Body of pancreas (tissue), 4 donors: ENCODE measurements at regions not wholly inside any gene's neighbourhood (a gene's known extent, or its start where the extent isn't known, plus 50 kb on each side); places are given as distances from the start of the nearest gene placed in this dataset.
A peak's percentile ranks its signal among the peaks of the same experiment; 100 is the strongest.

Source experiments
- ATAC-seq: fragments of 150-250 bp; one replicate; pipeline ENCODE4 v1.9.1; 2016
- DNase-seq, 4 donors: peaks; one replicate each; pipeline ENCODE4 v3.0.0-alpha.2; 2019
- H3K27ac ChIP-seq, 4 donors: fragments of 200-600 bp; sonication (generic); 1 replicate in 3 of 4; 2 replicates in 1 of 4; pipeline versions ENCODE4 v1.5.1 to v1.6.1; 2016 to 2019; ENCODE audit warnings: mild to moderate bottlenecking in 1 of 4, mixed read lengths in 1 of 4, moderate library complexity in 1 of 4
- H3K27me3 ChIP-seq, 2 donors: fragments of 200-600 bp; sonication (generic); one replicate each; pipeline ENCODE4 v1.6.0; 2016; ENCODE audit warnings: mild to moderate bottlenecking in 1 of 2
- H3K36me3 ChIP-seq, 2 donors: fragments of 200-600 bp; sonication (generic); replicated peaks in 1 of 2; 2 replicates each; pipeline ENCODE4 v1.5.1; 2016; ENCODE audit warnings: low read depth in 2 of 2; ENCODE audit not compliant: insufficient read depth in 1 of 2
- H3K4me1 ChIP-seq: fragments of 200-600 bp; sonication (generic); one replicate; pipeline ENCODE4 v1.6.0; 2016
- H3K4me3 ChIP-seq, 2 donors: fragments of 200-600 bp; sonication (generic); 1 replicate in 1 of 2; 2 replicates in 1 of 2; pipeline ENCODE4 v1.5.1; 2016 to 2019
- H3K9me3 ChIP-seq, 3 donors: fragments of 200-600 bp; sonication (generic); 1 replicate in 2 of 3; 2 replicates in 1 of 3; pipeline ENCODE4 v1.5.1; 2016
- CTCF ChIP-seq, 7 experiments: fragments of 450-650 bp in 4 of 7; fragments of 200-600 bp in 3 of 7; sonication (generic) in 3 of 7; IDR thresholded peaks; one replicate each; pipeline ENCODE4 v1.5.1; 2016 to 2019; ENCODE audit warnings: antibody characterized with exemption in 7 of 7
- POLR2A ChIP-seq, 3 donors: fragments of 450-650 bp; IDR thresholded peaks; one replicate each; pipeline ENCODE4 v1.6.1; 2016; ENCODE audit warnings: antibody characterized with exemption in 3 of 3, mild to moderate bottlenecking in 2 of 3
- WGBS, 2 donors: methylation state at CpG; one replicate each; pipeline ENCODE4 v1.1.5; 2017; 5-methylcytosine and 5-hydroxymethylcytosine counted together
- intact Hi-C: fragments of 100-400 bp; cut with DNase I; formaldehyde crosslinking; loops from one replicate; pipeline ENCODE4 v1.15.1; 2023

- TF ChIP-seq POLR2A (IDR thresholded peaks at IDR 0.05) (peak; percentile 20 to 65 (median 63)), CTCF (IDR thresholded peaks at IDR 0.05) (peak in 2 of 7 experiments; percentile 12 to 21)
- peak; percentile 92 to 97 (median 96) for DNase-seq
- Histone ChIP-seq H3K4me1 (peaks cover 37% of the 10 kb centered on the region), H3K4me3 (no peak overlapping the region), H3K27ac (peak overlapping the region; percentile 87 to 99 (median 94)), H3K9me3 (no peaks in the 10 kb centered on the region), H3K27me3 (no peaks in the 10 kb centered on the region), H3K36me3 (no peaks in the 10 kb centered on the region)
- 7 to 17% methylated on average over 16 to 17 of the region's 18 CpGs for WGBS, 2 donors
- ATAC-seq = peak; percentile 91
- intact Hi-C loops = loop anchor here (10.0 kb wide), 1 partner anchor 89 kb away; no protein-coding TSS in a partner anchor
Observed at GRCh38 chr2:62293490-62294271, 97.8 kb downstream of the B3GNT2 start.

GRCh38 chr2:62293151-62293489, 97.2 kb downstream of the B3GNT2 start:
- Histone ChIP-seq H3K4me3 (no peak overlapping the region), H3K36me3 (no peaks in the 10 kb centered on the region), H3K9me3 (no peaks in the 10 kb centered on the region), H3K27me3 (no peaks in the 10 kb centered on the region), H3K27ac (peak overlapping the region; percentile 87 to 99 (median 94)), H3K4me1 (peaks cover 37% of the 10 kb centered on the region)
- ATAC-seq = no peak
- TF ChIP-seq CTCF (IDR thresholded peaks at IDR 0.05) (no peak), POLR2A (IDR thresholded peaks at IDR 0.05) (no peak)
- 40 to 56% methylated on average over 4 to 6 of the region's 6 CpGs for WGBS, 2 donors
- DNase-seq = no peak
- intact Hi-C loops = loop anchor here (10.0 kb wide), 1 partner anchor 88 kb away; no protein-coding TSS in a partner anchor

GRCh38 chr2:62292190-62292589, 96.3 kb downstream of the B3GNT2 start:
- peak; percentile 71 to 84 (median 77) for DNase-seq
- ATAC-seq = peak; percentile 70
- intact Hi-C loops = loop anchor here (10.0 kb wide), 1 partner anchor 87 kb away; no protein-coding TSS in a partner anchor

GRCh38 chr2:62291517-62292137, 95.7 kb downstream of the B3GNT2 start:
- DNase-seq (no peak), ATAC-seq (no peak)
- no peaks in the 10 kb centered on the region for H3K36me3 ChIP-seq
- no peaks in the 10 kb centered on the region for H3K27me3 ChIP-seq
- intact Hi-C loops = loop anchor here (10.0 kb wide), 1 partner anchor 87 kb away; no protein-coding TSS in a partner anchor
- H3K9me3 ChIP-seq = no peaks in the 10 kb centered on the region
- H3K4me1 ChIP-seq = peaks cover 33% of the 10 kb centered on the region
- WGBS, 2 donors = 82% methylated on average over 7 of the region's 7 CpGs
- peak overlapping the region; percentile 74 to 95 (median 90) for H3K27ac ChIP-seq
- H3K4me3 ChIP-seq = no peak overlapping the region
- TF ChIP-seq POLR2A (IDR thresholded peaks at IDR 0.05) = no peak
- TF ChIP-seq CTCF (IDR thresholded peaks at IDR 0.05) = no peak

More at GRCh38 chr2:62292190-62292589, 96.3 kb downstream of the B3GNT2 start:
- WGBS, 2 donors = 14 to 15% methylated on average over 4 of the region's 4 CpGs
- TF ChIP-seq CTCF (IDR thresholded peaks at IDR 0.05) (no peak), POLR2A (IDR thresholded peaks at IDR 0.05) (peak in 1 of 3 donors; percentile 30)
- Histone ChIP-seq H3K9me3 (no peaks in the 10 kb centered on the region), H3K4me1 (peaks cover 33% of the 10 kb centered on the region), H3K27me3 (no peaks in the 10 kb centered on the region), H3K36me3 (no peaks in the 10 kb centered on the region), H3K4me3 (no peak overlapping the region), H3K27ac (peak overlapping the region; percentile 74 to 95 (median 90))
